ENCODE measurements at regions not wholly inside any gene's neighbourhood (a gene's known extent, or its start where the extent isn't known, plus 50 kb on each side); places are given as distances from the start of the nearest gene placed in this dataset.

DNA sequence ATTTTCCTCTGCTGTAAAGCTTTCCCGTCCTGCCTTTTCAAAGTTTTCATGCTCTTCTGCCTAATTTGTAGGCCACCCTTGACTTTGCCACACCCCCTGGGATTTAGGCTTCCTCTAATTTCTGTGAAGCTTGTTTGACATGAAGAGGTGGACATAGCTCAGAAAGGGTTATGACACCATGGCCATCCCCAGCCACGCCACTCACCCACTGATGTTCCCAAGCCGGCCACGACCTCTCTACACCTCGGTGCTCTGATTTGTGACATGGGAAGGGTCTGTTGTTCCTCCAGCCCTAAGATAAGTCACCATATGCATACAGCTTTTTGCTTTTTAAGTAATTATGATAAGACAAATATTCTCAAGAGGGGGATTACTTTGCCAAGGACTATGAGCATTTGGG, 139.5 kb downstream of the BARX1 start:
- DNase-seq, result no peak
- Histone ChIP-seq H3K27me3 (ENCODE audit: control insufficient read depth, insufficient read depth, low read length) (no peaks in the 10 kb centered on the region; the same call in 1 of the 2 replicates), H3K36me3 (replicated peaks; ENCODE audit: control insufficient read depth, insufficient read depth, low read length) (no peaks in the 10 kb centered on the region), H3K4me3 (ENCODE audit: insufficient read depth, low read depth, low read length) (no peak overlapping the region)

- H3K36me3 ChIP-seq (replicated peaks; ENCODE audit: control insufficient read depth, insufficient read depth, low read length), result no peaks in the 10 kb centered on the region
- peak; percentile 13 for DNase-seq
- H3K27me3 ChIP-seq (ENCODE audit: control insufficient read depth, insufficient read depth, low read length), result no peaks in the 10 kb centered on the region; the same call in 1 of the 2 replicates
- no peak overlapping the region for H3K4me3 ChIP-seq (ENCODE audit: insufficient read depth, low read depth, low read length)
These were observed 140.0 kb downstream of the BARX1 start for GRCh38 chr9:93815135-93815534.

DNA sequence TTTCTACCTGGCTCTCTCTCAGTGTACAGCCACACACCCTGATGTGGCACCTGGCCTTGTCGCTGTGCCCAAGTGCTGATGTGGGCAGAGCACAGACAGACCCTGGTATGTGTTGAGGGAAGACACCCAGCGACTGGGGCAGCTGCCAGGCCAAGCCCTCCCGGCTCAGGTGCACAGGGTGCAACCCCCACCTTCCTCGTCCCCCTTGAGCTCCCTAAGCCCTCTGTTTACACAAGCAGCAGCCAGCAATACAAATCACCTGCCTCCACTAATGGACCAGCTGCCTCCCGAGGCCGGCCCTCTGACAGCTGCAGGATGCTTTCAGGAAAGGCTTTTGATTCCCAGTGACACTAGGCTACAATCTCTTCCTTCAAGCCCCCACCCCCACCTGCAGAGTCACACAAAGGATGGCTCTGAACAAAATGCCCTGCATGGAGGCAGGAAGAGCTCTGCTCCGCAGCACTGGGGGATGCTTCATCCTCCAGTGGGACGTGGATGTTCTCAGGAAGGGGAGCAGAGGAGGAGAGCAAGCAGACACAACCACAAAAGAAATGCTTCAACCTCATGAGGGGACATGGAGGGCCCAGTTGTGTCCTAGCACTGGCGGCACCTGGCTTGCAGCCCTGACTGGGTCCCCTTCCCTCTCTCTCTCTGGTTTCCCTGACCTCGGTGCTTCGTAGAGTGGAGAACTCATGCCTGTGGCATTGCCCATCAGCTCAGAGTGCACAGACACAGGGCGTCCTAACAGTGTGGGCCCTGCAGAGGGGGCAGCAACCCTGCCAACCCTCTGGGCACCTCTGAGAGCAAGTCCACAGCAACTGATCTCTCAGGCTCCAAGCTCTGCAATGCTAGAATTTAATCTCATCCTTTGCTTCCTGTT, 140.8 kb downstream of the BARX1 start:
- Histone ChIP-seq H3K27me3 (ENCODE audit: control insufficient read depth, insufficient read depth, low read length) (no peaks in the 10 kb centered on the region; the same call in 1 of the 2 replicates), H3K4me3 (ENCODE audit: insufficient read depth, low read depth, low read length) (no peak overlapping the region), H3K36me3 (replicated peaks; ENCODE audit: control insufficient read depth, insufficient read depth, low read length) (no peaks in the 10 kb centered on the region)
- DNase-seq, result peak; percentile 67

DNA sequence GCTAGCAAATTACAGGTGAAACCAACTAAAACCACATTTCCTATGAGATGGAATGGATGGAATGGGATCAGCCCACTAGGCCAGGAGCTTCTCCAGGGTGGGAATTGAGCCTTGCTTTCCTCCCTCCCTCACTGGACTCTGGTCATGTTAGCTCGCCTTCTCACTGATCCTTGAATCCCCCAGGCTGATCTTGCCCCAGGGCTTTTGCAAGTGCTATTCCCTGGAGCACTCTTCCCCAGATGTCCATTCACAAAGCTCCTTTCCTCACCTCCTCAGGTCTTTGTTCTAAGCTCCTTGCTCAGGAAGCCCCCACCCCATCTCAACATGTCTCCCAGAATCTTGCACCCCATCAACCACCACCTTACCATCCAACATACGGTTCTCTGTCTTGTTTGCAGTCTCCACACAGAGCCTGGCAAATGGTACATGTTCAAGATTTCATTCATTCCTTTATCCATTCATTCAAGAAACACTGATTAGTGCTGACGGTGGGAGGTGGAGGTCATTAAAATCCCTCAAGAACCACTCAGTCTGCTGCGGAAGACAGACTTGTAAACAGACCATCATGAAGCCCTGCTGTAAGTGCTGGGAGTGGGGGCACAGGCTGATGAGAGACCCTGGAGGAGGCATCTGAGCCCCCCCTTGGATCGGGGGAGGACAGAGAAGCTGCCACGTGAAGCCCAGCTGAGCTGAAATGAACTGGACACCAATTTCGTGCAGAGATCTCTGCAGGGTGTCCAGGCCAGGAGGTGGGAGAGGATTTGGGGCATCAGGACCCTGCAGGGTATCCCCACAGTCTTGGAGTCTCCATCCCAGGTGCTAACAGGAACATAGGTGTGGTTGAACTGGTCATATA, 141.7 kb downstream of the BARX1 start:
- Histone ChIP-seq H3K27me3 (ENCODE audit: control insufficient read depth, insufficient read depth, low read length) (no peaks in the 10 kb centered on the region; the same call in 1 of the 2 replicates), H3K4me3 (ENCODE audit: insufficient read depth, low read depth, low read length) (no peak overlapping the region), H3K36me3 (replicated peaks; ENCODE audit: control insufficient read depth, insufficient read depth, low read length) (no peaks in the 10 kb centered on the region)
- DNase-seq, result peak; percentile 8

GRCh38 chr9:93812410-93812668, 142.8 kb downstream of the BARX1 start:
- no peak overlapping the region for H3K4me3 ChIP-seq (ENCODE audit: insufficient read depth, low read depth, low read length)
- H3K36me3 ChIP-seq (replicated peaks; ENCODE audit: control insufficient read depth, insufficient read depth, low read length), result no peaks in the 10 kb centered on the region
- DNase-seq, result peak; percentile 10
- no peaks in the 10 kb centered on the region for H3K27me3 ChIP-seq (ENCODE audit: control insufficient read depth, insufficient read depth, low read length)

DNA sequence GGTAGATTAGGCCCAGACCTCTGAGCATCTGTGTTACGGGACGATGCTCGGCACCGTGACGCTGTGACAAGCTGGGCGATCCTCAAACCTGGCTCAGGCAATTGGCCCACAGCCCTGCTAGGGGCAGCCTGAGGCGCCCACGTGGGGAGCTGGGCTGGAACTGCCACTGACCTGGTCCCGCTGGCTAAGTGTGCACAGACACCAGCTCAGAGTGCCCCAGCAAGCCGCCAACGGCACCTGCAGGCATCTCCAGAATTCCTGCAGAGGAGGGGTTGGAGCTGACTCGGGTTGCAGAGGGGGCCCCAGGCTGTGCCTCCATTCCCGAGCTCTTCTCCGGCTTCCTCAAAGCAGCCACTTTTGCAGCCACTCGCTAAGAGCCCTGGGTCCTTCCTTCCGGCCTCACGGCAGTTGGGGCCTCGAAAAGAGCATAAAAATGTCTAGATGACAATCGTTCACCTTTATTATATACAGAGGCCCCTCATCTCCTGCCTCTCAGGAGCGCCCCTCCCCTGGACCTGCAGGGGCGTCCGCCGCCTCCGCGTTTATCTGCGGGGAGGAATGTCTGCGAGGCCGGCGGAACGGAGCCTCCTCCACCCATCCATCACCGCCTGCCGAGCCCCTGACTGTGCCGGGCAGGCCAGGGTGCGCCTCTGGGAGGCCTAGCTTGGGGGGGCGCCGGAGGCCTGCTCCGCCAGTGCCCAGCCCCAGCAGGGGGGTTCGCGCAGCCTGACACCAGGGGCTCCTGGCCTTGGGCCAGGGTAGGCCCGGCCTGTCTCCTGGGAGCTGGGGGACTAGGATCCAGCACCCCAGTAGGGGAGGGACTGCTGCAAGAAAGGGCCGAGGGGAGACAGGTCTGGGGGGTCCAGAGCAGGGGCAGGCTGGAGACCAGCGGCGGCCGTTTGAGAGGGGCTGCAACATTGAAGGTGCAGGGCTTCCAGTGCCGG, 144.9 kb downstream of the BARX1 start:
- Histone ChIP-seq H3K36me3 (replicated peaks; ENCODE audit: control insufficient read depth, insufficient read depth, low read length) (no peaks in the 10 kb centered on the region), H3K27me3 (ENCODE audit: control insufficient read depth, insufficient read depth, low read length) (no peaks in the 10 kb centered on the region), H3K4me3 (ENCODE audit: insufficient read depth, low read depth, low read length) (no peak overlapping the region)
- peak; percentile 71 for DNase-seq

DNA sequence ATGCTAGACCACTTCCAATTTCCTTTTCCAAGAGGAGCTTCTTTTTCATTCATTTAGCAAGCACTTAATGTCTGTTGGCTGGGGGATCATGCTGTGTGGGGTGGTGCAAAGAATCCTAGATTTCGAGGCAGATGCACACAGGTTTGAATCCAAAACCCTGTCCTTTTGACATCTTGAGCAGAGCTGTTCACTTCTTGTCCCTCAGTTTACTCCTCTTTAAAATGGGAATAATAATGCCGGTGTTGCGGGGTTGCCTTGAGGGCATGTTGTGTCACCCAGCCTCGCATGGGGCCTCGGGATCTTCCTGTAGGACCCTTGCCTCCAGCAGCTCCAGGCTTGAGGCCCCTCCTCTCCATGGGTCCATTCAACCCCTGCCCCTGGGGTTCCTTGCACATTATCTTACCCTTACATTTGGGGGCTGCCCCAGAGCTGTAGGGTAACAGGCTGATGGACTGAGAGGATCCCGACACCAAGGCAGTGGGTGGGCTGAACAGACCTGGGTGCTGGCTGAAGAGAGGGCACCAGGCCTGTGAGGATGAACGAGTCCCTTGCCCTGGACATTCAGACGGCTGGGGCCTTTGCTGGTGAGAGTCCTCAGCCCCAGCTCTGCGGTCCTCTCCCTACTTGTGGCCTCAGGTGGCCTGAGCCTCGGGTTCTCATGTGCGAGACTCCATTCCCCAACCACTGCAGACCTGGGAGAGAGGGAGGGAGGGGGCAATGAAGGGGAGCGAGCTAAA, 145.8 kb downstream of the BARX1 start:
- H3K36me3 ChIP-seq (replicated peaks; ENCODE audit: control insufficient read depth, insufficient read depth, low read length), result no peaks in the 10 kb centered on the region
- H3K4me3 ChIP-seq (ENCODE audit: insufficient read depth, low read depth, low read length), result no peak overlapping the region
- H3K27me3 ChIP-seq (ENCODE audit: control insufficient read depth, insufficient read depth, low read length), result no peaks in the 10 kb centered on the region
- no peak for DNase-seq

DNA sequence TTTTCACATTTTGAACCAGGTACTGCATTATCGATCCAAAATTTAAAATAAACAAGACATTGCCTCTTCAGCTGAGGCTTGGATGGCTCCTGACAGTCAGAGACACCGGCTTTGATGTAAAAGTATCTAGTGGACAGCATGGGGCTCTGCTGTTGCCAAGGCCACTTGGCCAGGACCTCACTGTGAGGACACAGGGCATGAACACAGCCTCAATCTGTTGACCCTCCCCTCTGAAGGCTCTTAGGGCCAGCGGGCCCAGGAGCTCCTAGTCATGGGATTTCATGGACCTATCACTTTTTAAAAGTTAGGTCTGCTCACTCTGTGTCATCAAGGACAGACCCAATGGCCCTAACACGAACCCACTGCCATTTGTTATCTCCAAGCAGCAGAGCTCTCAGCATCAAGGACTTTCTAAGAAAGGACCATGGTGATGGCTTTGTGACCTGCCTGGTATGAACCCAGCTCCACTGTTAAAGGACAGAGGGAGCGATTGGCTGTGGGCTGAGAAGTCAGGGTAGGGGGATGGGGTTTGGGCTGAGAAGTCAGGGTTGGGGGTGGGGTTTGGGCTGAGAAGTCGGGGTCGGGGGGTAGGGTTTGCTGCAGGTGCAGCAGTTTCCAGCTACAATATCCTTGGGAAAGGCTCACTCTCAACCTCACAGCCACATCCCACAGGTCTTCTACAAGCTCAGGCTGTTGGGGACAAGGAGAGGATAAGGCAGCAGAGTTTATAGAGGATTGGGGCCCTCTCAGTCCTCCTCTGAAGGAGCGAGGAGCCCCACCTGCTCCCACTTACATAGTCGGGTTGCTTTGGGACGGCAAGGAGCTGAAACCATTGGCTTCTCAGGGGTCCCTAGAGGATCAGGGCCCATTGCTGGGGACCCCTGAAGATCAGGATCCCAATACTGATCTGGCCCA, 146.8 kb downstream of the BARX1 start:
- H3K27me3 ChIP-seq (ENCODE audit: control insufficient read depth, insufficient read depth, low read length), result no peaks in the 10 kb centered on the region
- no peak overlapping the region for H3K4me3 ChIP-seq (ENCODE audit: insufficient read depth, low read depth, low read length)
- DNase-seq, result peak; percentile 30
- no peaks in the 10 kb centered on the region for H3K36me3 ChIP-seq (replicated peaks; ENCODE audit: control insufficient read depth, insufficient read depth, low read length)

GRCh38 chr9:93807166-93808074, 147.7 kb downstream of the BARX1 start:
- no peak overlapping the region for H3K4me3 ChIP-seq (ENCODE audit: insufficient read depth, low read depth, low read length)
- H3K36me3 ChIP-seq (replicated peaks; ENCODE audit: control insufficient read depth, insufficient read depth, low read length), result no peaks in the 10 kb centered on the region
- no peaks in the 10 kb centered on the region for H3K27me3 ChIP-seq (ENCODE audit: control insufficient read depth, insufficient read depth, low read length)
- peak; percentile 24 for DNase-seq

- no peaks in the 10 kb centered on the region for H3K36me3 ChIP-seq (replicated peaks; ENCODE audit: control insufficient read depth, insufficient read depth, low read length)
- H3K27me3 ChIP-seq (ENCODE audit: control insufficient read depth, insufficient read depth, low read length), result no peaks in the 10 kb centered on the region
- DNase-seq, result no peak
- no peak overlapping the region for H3K4me3 ChIP-seq (ENCODE audit: insufficient read depth, low read depth, low read length)
These were observed 153.4 kb downstream of the BARX1 start for GRCh38 chr9:93801581-93802284.

- Histone ChIP-seq H3K27me3 (ENCODE audit: control insufficient read depth, insufficient read depth, low read length) (no peaks in the 10 kb centered on the region), H3K4me3 (ENCODE audit: insufficient read depth, low read depth, low read length) (no peak overlapping the region), H3K36me3 (replicated peaks; ENCODE audit: control insufficient read depth, insufficient read depth, low read length) (no peaks in the 10 kb centered on the region)
- DNase-seq, result no peak
These were observed 154.0 kb downstream of the BARX1 start for GRCh38 chr9:93801120-93801519.

DNA sequence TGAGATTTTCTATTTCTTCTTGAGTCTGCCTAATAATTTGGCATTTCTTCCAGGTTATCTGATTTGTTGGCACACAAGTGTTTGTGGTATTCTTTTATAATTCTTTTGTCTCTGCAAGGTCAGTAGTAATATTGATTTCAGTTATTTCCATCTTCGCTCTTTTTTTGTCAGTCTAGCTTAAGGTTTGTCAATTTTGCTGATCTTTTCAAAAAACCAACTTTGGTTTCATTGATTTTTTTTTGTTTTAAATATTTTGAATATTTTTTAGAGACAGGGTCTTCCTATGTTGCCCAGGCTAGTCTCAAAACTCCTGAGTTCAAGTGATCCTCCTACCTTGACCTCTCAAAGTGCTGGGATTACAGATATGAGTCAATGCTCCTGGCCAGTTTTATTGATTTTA, 162.8 kb downstream of the BARX1 start:
- H3K36me3 ChIP-seq (replicated peaks; ENCODE audit: control insufficient read depth, insufficient read depth, low read length), result no peaks in the 10 kb centered on the region
- no peaks in the 10 kb centered on the region for H3K27me3 ChIP-seq (ENCODE audit: control insufficient read depth, insufficient read depth, low read length)
- DNase-seq, result no peak
- no peak overlapping the region for H3K4me3 ChIP-seq (ENCODE audit: insufficient read depth, low read depth, low read length)
